Bronchial epithelial cell (primary cell): ENCODE measurements at regions not wholly inside any gene's neighbourhood (a gene's known extent, or its start where the extent isn't known, plus 50 kb on each side); places are given as distances from the start of the nearest gene placed in this dataset.
A peak's percentile ranks its signal among the peaks of the same experiment; 100 is the strongest.
"Not testable (repeated sequence)": the region's sequence is repeated elsewhere in the genome, so short reads cannot be mapped to it uniquely, and the experiment has no call there.

Experiments
- DNase-seq: peaks from one replicate; pipeline ENCODE4 v3.0.0-alpha.2; 2010; ENCODE audit warnings: low read depth
- FAIRE-seq: peaks from 2 replicates; lab custom pipeline; 2011; peaks lifted over from hg19 to GRCh38; lab: Jason Lieb, UNC
- H3K27me3 ChIP-seq: 2 replicates; pipeline ENCODE4 v1.5.1; 2011; ENCODE audit warnings: low read length; ENCODE audit not compliant: control insufficient read depth, insufficient read depth
- H3K36me3 ChIP-seq: 2 replicates; pipeline ENCODE4 v1.5.1; 2011; ENCODE audit warnings: low read length; ENCODE audit not compliant: control insufficient read depth, insufficient read depth
- H3K4me3 ChIP-seq: 2 replicates; pipeline ENCODE4 v1.5.1; 2011; ENCODE audit warnings: mild to moderate bottlenecking, low read depth, low read length, control low read depth
- CTCF ChIP-seq: IDR thresholded peaks from 2 replicates; pipeline ENCODE4 v1.5.1; 2011; ENCODE audit warnings: mild to moderate bottlenecking, moderate library complexity, low read length, control low read depth, inconsistent platforms; ENCODE audit not compliant: insufficient read depth, severe bottlenecking

GRCh38 chr9:22214021-22214420, 204.9 kb upstream of the CDKN2B start:
- Histone ChIP-seq H3K4me3 (no peak overlapping the region), H3K27me3 (no peaks in the 10 kb centered on the region), H3K36me3 (no peaks in the 10 kb centered on the region)
- DNase-seq (no peak), FAIRE-seq (no peak)
- no peak for TF ChIP-seq CTCF

GRCh38 chr9:22214497-22215031, 205.5 kb upstream of the CDKN2B start:
- TF ChIP-seq CTCF, result no peak
- FAIRE-seq (no peak), DNase-seq (peak; percentile 70)
- H3K36me3 ChIP-seq, result no peaks in the 10 kb centered on the region
- no peak overlapping the region for H3K4me3 ChIP-seq
- H3K27me3 ChIP-seq, result no peaks in the 10 kb centered on the region

GRCh38 chr9:22215521-22215920, 206.4 kb upstream of the CDKN2B start:
- H3K4me3 ChIP-seq, result no peak overlapping the region
- FAIRE-seq, result no peak
- no peak for TF ChIP-seq CTCF

GRCh38 chr9:22216730-22217172, 207.6 kb upstream of the CDKN2B start:
- TF ChIP-seq CTCF, result no peak
- Histone ChIP-seq H3K4me3 (no peak overlapping the region), H3K36me3 (no peaks in the 10 kb centered on the region), H3K27me3 (no peaks in the 10 kb centered on the region)
- no peak for DNase-seq
- no peak for FAIRE-seq

More at GRCh38 chr9:22215521-22215920, 206.4 kb upstream of the CDKN2B start:
- Histone ChIP-seq H3K27me3 (no peaks in the 10 kb centered on the region), H3K36me3 (no peaks in the 10 kb centered on the region)
- DNase-seq, result no peak

- no peak for FAIRE-seq
- no peak for DNase-seq
- Histone ChIP-seq H3K27me3 (no peaks in the 10 kb centered on the region), H3K36me3 (no peaks in the 10 kb centered on the region), H3K4me3 (no peak overlapping the region)
- TF ChIP-seq CTCF, result no peak
Observed at GRCh38 chr9:22217254-22217653, 208.1 kb upstream of the CDKN2B start.

GRCh38 chr9:22225856-22226255, 216.8 kb upstream of the CDKN2B start:
- not testable (repeated sequence) for DNase-seq, H3K4me3 ChIP-seq, H3K36me3 ChIP-seq, H3K27me3 ChIP-seq, FAIRE-seq
